HepG2 (cell line): ENCODE measurements at regions not wholly inside any gene's neighbourhood (a gene's known extent, or its start where the extent isn't known, plus 50 kb on each side); places are given as distances from the start of the nearest gene placed in this dataset.

ENCODE experiments used
- ATAC-seq: fragments of 200-7000 bp; cut with Tn5 transposase; 3 replicates; pipeline ENCODE4 v1.9.1; 2020; ENCODE audit warnings: mild to moderate bottlenecking, moderate library complexity
- BruUV-seq: library from RNA; stranded (reverse); fragments of 400-500 nt; replicated peaks from 2 replicates; lab custom pipeline; 2021; lab: Mats Ljungman, UMichigan
- CTCF ChIA-PET: fragments of 300-600 bp; formaldehyde crosslinking; extraction: SDS; loops from one replicate; lab custom pipeline; 2021; ENCODE audit warnings: low total read pairs, inconsistent platforms, low intra/inter-chr PET ratio; lab: Yijun Ruan, JAX
- POLR2A ChIA-PET: fragments of 350-600 bp; sonication (Branson Sonifier 250); formaldehyde crosslinking; loops from one replicate; lab custom pipeline; 2020; ENCODE audit warnings: antibody characterized with exemption, inconsistent platforms; lab: Yijun Ruan, JAX
- DNase-seq: peaks from one replicate; pipeline ENCODE4 v3.0.0-alpha.2; 2015; ENCODE audit warnings: low spot score
- FAIRE-seq: peaks from 3 replicates; lab custom pipeline; 2011; peaks lifted over from hg19 to GRCh38; lab: Jason Lieb, UNC
- H2AFZ ChIP-seq: one replicate; pipeline ENCODE4 v1.6.1; 2011; ENCODE audit warnings: low read length, inconsistent platforms
- H3K27ac ChIP-seq: fragments of 300-600 bp; 3 replicates; pipeline ENCODE4 v1.8.0; 2011; ENCODE audit warnings: mixed run types, mild to moderate bottlenecking, mixed read lengths, low read length, inconsistent platforms; ENCODE audit not compliant: insufficient read depth; ENCODE audit errors: extremely low read length
- H3K27me3 ChIP-seq, 2 experiments: fragments of 200-600 bp in 1 of 2; 2 replicates in 1 of 2; 3 replicates in 1 of 2; pipeline versions ENCODE4 v1.6.0 to v1.8.0; 2011; ENCODE audit warnings: low read length in 2 of 2, mild to moderate bottlenecking in 2 of 2, moderate library complexity in 2 of 2, inconsistent platforms in 1 of 2; ENCODE audit not compliant: insufficient read depth in 2 of 2, control insufficient read depth in 1 of 2
- H3K36me3 ChIP-seq, 2 experiments: fragments of 200-600 bp in 1 of 2; replicated peaks in 1 of 2; 2 replicates in 1 of 2; 3 replicates in 1 of 2; pipeline versions ENCODE4 v1.5.1 to v1.8.0; 2011; ENCODE audit warnings: low read length in 2 of 2, inconsistent platforms in 1 of 2; ENCODE audit not compliant: insufficient read depth in 2 of 2, control insufficient read depth in 1 of 2
- H3K4me1 ChIP-seq: 2 replicates; pipeline ENCODE4 v1.5.1; 2012; ENCODE audit warnings: low read length, inconsistent platforms; ENCODE audit not compliant: insufficient read depth
- H3K4me2 ChIP-seq: 2 replicates; pipeline ENCODE4 v1.6.0; 2011; ENCODE audit warnings: low read depth, low read length, inconsistent platforms
- H3K4me3 ChIP-seq, 3 experiments: fragments of 200-600 bp in 1 of 3; sonication (generic), shearing (Covaris generic) in 1 of 3; replicated peaks in 1 of 3; 2 replicates each; pipeline ENCODE4 v1.5.1; 2011 to 2016; ENCODE audit warnings: low read length in 3 of 3, inconsistent platforms in 2 of 3, low read depth in 2 of 3, mild to moderate bottlenecking in 2 of 3, control low read depth in 1 of 3, mixed read lengths in 1 of 3; ENCODE audit not compliant: insufficient read depth in 1 of 3
- H3K79me2 ChIP-seq: one replicate; pipeline ENCODE4 v1.6.1; 2011; ENCODE audit warnings: low read length, inconsistent platforms; ENCODE audit not compliant: insufficient read depth
- H3K9ac ChIP-seq: 2 replicates; pipeline ENCODE4 v1.6.0; 2011; ENCODE audit warnings: mild to moderate bottlenecking, low read depth, low read length, inconsistent platforms; ENCODE audit not compliant: insufficient read depth
- H3K9me3 ChIP-seq: 2 replicates; pipeline ENCODE4 v1.5.1; 2012; ENCODE audit warnings: mild to moderate bottlenecking, low read length
- H4K20me1 ChIP-seq: 2 replicates; pipeline ENCODE4 v1.6.0; 2011; ENCODE audit warnings: inconsistent platforms, mild to moderate bottlenecking, low read length, moderate library complexity; ENCODE audit not compliant: insufficient read depth
- GPN1 ChIP-seq: sonication (generic); formaldehyde crosslinking; IDR thresholded peaks from 2 replicates; pipeline ENCODE4 v1.5.1; 2020; ENCODE audit warnings: missing genetic modification reagents, borderline replicate concordance
- IKZF1 ChIP-seq: fragments of 450-650 bp; IDR thresholded peaks from 2 replicates; pipeline ENCODE4 v1.7.1; 2016
- MAFG ChIP-seq: sonication (generic); formaldehyde crosslinking; IDR thresholded peaks from 2 replicates; pipeline ENCODE4 v1.5.1; 2020; ENCODE audit warnings: mild to moderate bottlenecking, missing genetic modification reagents
- MAFK ChIP-seq, 2 experiments: IDR thresholded peaks in 1 of 2; conservative IDR thresholded peaks in 1 of 2; 2 replicates each; pipeline ENCODE4 v1.6.1; 2011; ENCODE audit warnings: improper control_type of control experiment in 2 of 2, low read length in 2 of 2
- MTF1 ChIP-seq: sonication (generic); formaldehyde crosslinking; IDR thresholded peaks from 2 replicates; pipeline ENCODE4 v1.5.0; 2020; ENCODE audit warnings: missing genetic modification reagents
- NBN ChIP-seq: fragments of 450-650 bp; conservative IDR thresholded peaks from 2 replicates; pipeline ENCODE4 v1.6.1; 2017
- SIX4 ChIP-seq: sonication (generic); formaldehyde crosslinking; IDR thresholded peaks from 2 replicates; pipeline ENCODE4 v1.4.0; 2020; ENCODE audit warnings: missing genetic modification reagents
- TP53 ChIP-seq: sonication (generic); formaldehyde crosslinking; conservative IDR thresholded peaks from 2 replicates; pipeline ENCODE4 v1.4.0; 2020; ENCODE audit warnings: missing genetic modification reagents
- ZBTB44 ChIP-seq: sonication (generic); formaldehyde crosslinking; IDR thresholded peaks from 2 replicates; pipeline ENCODE4 v1.4.0; 2020; ENCODE audit warnings: missing genetic modification reagents
- ZFP36 ChIP-seq: fragments of 150-350 bp; IDR thresholded peaks from 2 replicates; pipeline ENCODE4 v1.6.1; 2018; ENCODE audit warnings: borderline replicate concordance, low read length, low read depth; ENCODE audit not compliant: partially characterized antibody
- ZNF317 ChIP-seq: sonication (generic); formaldehyde crosslinking; IDR thresholded peaks from 2 replicates; pipeline ENCODE4 v1.5.0; 2020; ENCODE audit warnings: mild to moderate bottlenecking, missing genetic modification reagents
- ZNF550 ChIP-seq: sonication (generic); formaldehyde crosslinking; IDR thresholded peaks from 2 replicates; pipeline ENCODE4 v1.4.0; 2020; ENCODE audit warnings: mild to moderate bottlenecking, missing genetic modification reagents, borderline replicate concordance
- in situ Hi-C: cut with HindIII; loops from 2 replicates; pipeline ENCODE4 v1.10.0; 2017; ENCODE audit warnings: low pct_unique_long_range_greater_than_20kb; ENCODE audit not compliant: extremely low pct_ligation_motif_present
- intact Hi-C: fragments of 100-400 bp; cut with micrococcal nuclease; formaldehyde crosslinking; loops from one replicate; pipeline ENCODE4 v1.10.0; 2022; ENCODE audit not compliant: unreplicated experiment

GRCh38 chr12:46112364-46112763, 122.0 kb upstream of the SCAF11 start:
- in situ Hi-C loops: no loop called here
- no peak overlapping the region for H3K9ac ChIP-seq
- intact Hi-C loops: no loop called here
- no peak overlapping the region for H3K4me2 ChIP-seq
- H3K27me3 ChIP-seq: no peaks in the 10 kb centered on the region
- H3K4me3 ChIP-seq: no peak overlapping the region
- no peaks in the 10 kb centered on the region for H4K20me1 ChIP-seq
- no peak for DNase-seq
- no TSS peak for BruUV-seq
- H3K79me2 ChIP-seq: no peaks in the 10 kb centered on the region
- H3K9me3 ChIP-seq: 0 out of 2 replicates have a peak, but pooled peaks cover 9% of the 10 kb centered on the region
- TF ChIP-seq MTF1 (CRISPR knock-in tag) (no peak), ZNF317 (peak; percentile 90)
- TF ChIP-seq, all 625 proteins: peak for 1
- POLR2A ChIA-PET: no interaction called here
- ATAC-seq (no peak), FAIRE-seq (no peak)
- CTCF ChIA-PET: no interaction called here
- Histone ChIP-seq H3K4me1 (peaks cover 18% of the 10 kb centered on the region), H2AFZ (no peak overlapping the region), H3K27ac (no peak overlapping the region), H3K36me3 (no peaks in the 10 kb centered on the region)

GRCh38 chr12:46111715-46112114, 121.3 kb upstream of the SCAF11 start:
- H3K4me1 ChIP-seq: peaks cover 18% of the 10 kb centered on the region
- no peak overlapping the region for H2AFZ ChIP-seq
- CTCF ChIA-PET: no interaction called here
- intact Hi-C loops: no loop called here
- FAIRE-seq: no peak
- no peak overlapping the region for H3K4me3 ChIP-seq
- DNase-seq: no peak
- H3K79me2 ChIP-seq: no peaks in the 10 kb centered on the region
- H3K27ac ChIP-seq: no peak overlapping the region
- in situ Hi-C loops: no loop called here
- BruUV-seq: no TSS peak
- no peak overlapping the region for H3K4me2 ChIP-seq
- POLR2A ChIA-PET: no interaction called here
- no peaks in the 10 kb centered on the region for H4K20me1 ChIP-seq
- ATAC-seq: no peak
- no peak for TF ChIP-seq SIX4 (CRISPR knock-in tag)
- no peak for TF ChIP-seq TP53 (CRISPR knock-in tag)
- no peak for TF ChIP-seq GPN1 (CRISPR knock-in tag)
- TF ChIP-seq MAFK (conservative IDR thresholded peaks at IDR 0.05 in 1 of 2, IDR thresholded peaks at IDR 0.05 in 1 of 2; ENCODE audit: low read length in 2 of 2): no peak
- no peak for TF ChIP-seq MAFG (CRISPR knock-in tag)
- no peak for TF ChIP-seq ZBTB44 (CRISPR knock-in tag)
- no peak for TF ChIP-seq NBN
- TF ChIP-seq IKZF1: no peak
- TF ChIP-seq ZNF550 (CRISPR knock-in tag): no peak
- TF ChIP-seq ZFP36: no peak
- H3K36me3 ChIP-seq: no peaks in the 10 kb centered on the region
- H3K9ac ChIP-seq: no peak overlapping the region
- no peaks in the 10 kb centered on the region for H3K27me3 ChIP-seq
- 0 out of 2 replicates have a peak, but pooled peaks cover 9% of the 10 kb centered on the region for H3K9me3 ChIP-seq
